MV-4-11 (cell line): ENCODE measurements at regions not wholly inside any gene's neighbourhood (a gene's known extent, or its start where the extent isn't known, plus 50 kb on each side); places are given as distances from the start of the nearest gene placed in this dataset.
"Not testable (repeated sequence)": the region's sequence is repeated elsewhere in the genome, so short reads cannot be mapped to it uniquely, and the experiment has no call there.

ENCODE experiments used
- DNase-seq: peaks from one replicate; lab custom pipeline; 2025; lab: John Stamatoyannopoulos, UW

- DNase-seq = no peak
Observed at GRCh38 chr1:229924639-229925038, 142.4 kb upstream of the GALNT2 start.

- DNase-seq = no peak
Observed at GRCh38 chr1:229928767-229929166, 138.3 kb upstream of the GALNT2 start.

- not testable (repeated sequence) for DNase-seq
Observed at GRCh38 chr1:229931751-229932150, 135.3 kb upstream of the GALNT2 start.

GRCh38 chr1:229935157-229935556 is 131.9 kb upstream of the GALNT2 start:
- DNase-seq = peak; percentile 61

GRCh38 chr1:229938551-229938950 is 128.5 kb upstream of the GALNT2 start:
- no peak for DNase-seq

GRCh38 chr1:229940684-229941083 is 126.4 kb upstream of the GALNT2 start:
- no peak for DNase-seq

GRCh38 chr1:229941160-229941559 is 125.9 kb upstream of the GALNT2 start:
- DNase-seq = no peak

GRCh38 chr1:229941831-229942230 is 125.2 kb upstream of the GALNT2 start:
- no peak for DNase-seq

- DNase-seq = no peak
Observed at GRCh38 chr1:229942501-229942900, 124.5 kb upstream of the GALNT2 start.

- DNase-seq = no peak
Observed at GRCh38 chr1:229943148-229943714, 123.8 kb upstream of the GALNT2 start.

GRCh38 chr1:229943988-229944743 is 122.9 kb upstream of the GALNT2 start:
- DNase-seq = no peak

- DNase-seq = no peak
Observed at GRCh38 chr1:229945795-229946194, 121.2 kb upstream of the GALNT2 start.

- no peak for DNase-seq
Observed at GRCh38 chr1:229947968-229948367, 119.1 kb upstream of the GALNT2 start.

- DNase-seq = no peak
Observed at GRCh38 chr1:229948438-229948837, 118.6 kb upstream of the GALNT2 start.

GRCh38 chr1:229949500-229949899 is 117.5 kb upstream of the GALNT2 start:
- DNase-seq = no peak

GRCh38 chr1:229950020-229950419 is 117.0 kb upstream of the GALNT2 start:
- DNase-seq = no peak

- DNase-seq = no peak
Observed at GRCh38 chr1:229950908-229951307, 116.1 kb upstream of the GALNT2 start.

GRCh38 chr1:229951856-229952534 is 115.0 kb upstream of the GALNT2 start:
- no peak for DNase-seq

GRCh38 chr1:229952670-229953520 is 114.1 kb upstream of the GALNT2 start:
- no peak for DNase-seq

- DNase-seq = no peak
Observed at GRCh38 chr1:229953736-229954326, 113.2 kb upstream of the GALNT2 start.

GRCh38 chr1:229964281-229964680 is 102.8 kb upstream of the GALNT2 start:
- DNase-seq = no peak

GRCh38 chr1:229970714-229971113 is 96.3 kb upstream of the GALNT2 start:
- no peak for DNase-seq
